GM21737 (cell line): ENCODE measurements at regions not wholly inside any gene's neighbourhood (a gene's known extent, or its start where the extent isn't known, plus 50 kb on each side); places are given as distances from the start of the nearest gene placed in this dataset.

Source experiments
- ATAC-seq: cut with Tn5 transposase; IDR thresholded peaks from one replicate; pipeline ENCODE4 v1.9.1; 2021; ENCODE audit warnings: mild to moderate bottlenecking, moderate library complexity; ENCODE audit not compliant: unreplicated experiment

GRCh38 chr11:113584371-113584770, 109.2 kb upstream of the DRD2 start:
- no peak for ATAC-seq

GRCh38 chr11:113581713-113582112, 106.5 kb upstream of the DRD2 start:
- ATAC-seq, result no peak

GRCh38 chr11:113579292-113579940, 104.2 kb upstream of the DRD2 start:
- ATAC-seq, result no peak

GRCh38 chr11:113578715-113579250, 103.6 kb upstream of the DRD2 start:
- no peak for ATAC-seq

- no peak for ATAC-seq
Measured at GRCh38 chr11:113578033-113578380, 102.8 kb upstream of the DRD2 start.

- no peak for ATAC-seq
Measured at GRCh38 chr11:113577356-113578032, 102.3 kb upstream of the DRD2 start.

- no peak for ATAC-seq
Measured at GRCh38 chr11:113574586-113574985, 99.4 kb upstream of the DRD2 start.

GRCh38 chr11:113574171-113574570, 99.0 kb upstream of the DRD2 start:
- no peak for ATAC-seq

- ATAC-seq, result no peak
Measured at GRCh38 chr11:113572136-113572735, 97.0 kb upstream of the DRD2 start.

- no peak for ATAC-seq
Measured at GRCh38 chr11:113571531-113571930, 96.3 kb upstream of the DRD2 start.

GRCh38 chr11:113570906-113571305, 95.7 kb upstream of the DRD2 start:
- no peak for ATAC-seq

GRCh38 chr11:113569391-113569790, 94.2 kb upstream of the DRD2 start:
- ATAC-seq, result no peak

GRCh38 chr11:113568566-113568965, 93.4 kb upstream of the DRD2 start:
- ATAC-seq, result no peak

GRCh38 chr11:113567867-113568544, 92.8 kb upstream of the DRD2 start:
- no peak for ATAC-seq

GRCh38 chr11:113567097-113567496, 91.9 kb upstream of the DRD2 start:
- ATAC-seq, result no peak

GRCh38 chr11:113564527-113565130, 89.4 kb upstream of the DRD2 start:
- no peak for ATAC-seq

GRCh38 chr11:113563766-113564526, 88.7 kb upstream of the DRD2 start:
- ATAC-seq, result no peak

- no peak for ATAC-seq
Measured at GRCh38 chr11:113562981-113563461, 87.8 kb upstream of the DRD2 start.

GRCh38 chr11:113562576-113562975, 87.4 kb upstream of the DRD2 start:
- no peak for ATAC-seq

GRCh38 chr11:113557926-113558325, 82.7 kb upstream of the DRD2 start:
- no peak for ATAC-seq
